HG03103 (cell line): ENCODE measurements at regions not wholly inside any gene's neighbourhood (a gene's known extent, or its start where the extent isn't known, plus 50 kb on each side); places are given as distances from the start of the nearest gene placed in this dataset.
A peak's percentile ranks its signal among the peaks of the same experiment; 100 is the strongest.
"Not testable (repeated sequence)": the region's sequence is repeated elsewhere in the genome, so short reads cannot be mapped to it uniquely, and the experiment has no call there.

Experiments
- ATAC-seq: cut with Tn5 transposase; IDR thresholded peaks from one replicate; pipeline ENCODE4 v1.9.1; 2021; ENCODE audit warnings: low read depth; ENCODE audit not compliant: unreplicated experiment

GRCh38 chr2:12455661-12456060, 261.1 kb upstream of the TRIB2 start:
- no peak for ATAC-seq

DNA sequence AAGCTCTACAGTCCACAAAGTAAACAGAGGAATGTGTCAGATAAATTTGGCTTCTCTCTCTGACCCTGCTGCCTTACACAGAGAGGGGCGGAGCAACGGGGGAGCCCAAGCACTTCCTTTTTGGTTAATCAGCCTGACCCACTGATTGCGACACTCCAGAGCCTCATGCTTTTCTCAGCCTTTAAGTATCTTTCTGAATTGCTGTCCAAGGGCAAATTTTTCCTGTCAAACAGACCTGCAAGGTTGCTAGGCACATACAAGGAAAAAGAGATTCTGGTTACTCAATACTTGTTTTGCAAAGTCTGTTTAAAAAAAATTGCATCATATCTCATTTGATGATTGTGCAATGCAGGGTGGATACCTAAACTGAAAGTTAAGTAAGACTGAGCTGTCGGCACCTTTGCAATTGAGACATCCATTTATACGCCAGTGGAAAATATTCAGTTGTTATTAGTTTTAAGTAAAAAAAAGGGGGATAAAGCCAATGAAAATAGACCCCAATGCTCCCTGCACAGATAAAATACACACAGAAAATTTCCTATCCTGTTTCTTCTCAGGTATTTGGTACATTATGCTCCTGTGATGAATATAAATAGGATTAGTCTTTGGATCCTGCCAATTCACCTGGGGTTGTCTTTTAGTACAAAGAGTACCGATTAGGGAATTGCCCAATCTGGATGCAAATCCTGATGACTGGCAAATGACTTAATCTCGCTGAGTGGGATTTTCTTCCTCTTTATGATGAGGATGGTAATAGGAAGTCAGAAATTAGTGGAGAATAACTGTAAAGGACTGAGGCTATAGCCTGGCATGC, 260.2 kb upstream of the TRIB2 start:
- ATAC-seq, result peak; percentile 95

DNA sequence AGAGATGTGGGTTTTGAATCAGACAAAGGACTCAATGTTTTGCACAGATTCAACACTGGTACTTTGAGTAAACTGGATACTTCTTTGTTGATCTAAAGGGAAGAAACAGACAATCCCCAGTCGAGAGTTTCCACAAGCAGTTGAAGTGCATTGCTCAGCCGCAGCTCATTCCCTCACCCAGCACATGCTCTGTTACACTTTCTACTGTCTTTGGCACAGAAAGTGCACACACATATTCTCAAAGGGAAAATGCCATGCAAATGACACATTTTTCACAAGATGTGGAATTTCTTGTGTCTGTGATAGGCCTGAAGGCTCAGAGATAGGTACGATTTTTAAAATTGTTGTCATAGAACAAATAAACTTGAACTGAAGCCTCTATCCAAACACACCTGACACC, 258.9 kb upstream of the TRIB2 start:
- no peak for ATAC-seq

DNA sequence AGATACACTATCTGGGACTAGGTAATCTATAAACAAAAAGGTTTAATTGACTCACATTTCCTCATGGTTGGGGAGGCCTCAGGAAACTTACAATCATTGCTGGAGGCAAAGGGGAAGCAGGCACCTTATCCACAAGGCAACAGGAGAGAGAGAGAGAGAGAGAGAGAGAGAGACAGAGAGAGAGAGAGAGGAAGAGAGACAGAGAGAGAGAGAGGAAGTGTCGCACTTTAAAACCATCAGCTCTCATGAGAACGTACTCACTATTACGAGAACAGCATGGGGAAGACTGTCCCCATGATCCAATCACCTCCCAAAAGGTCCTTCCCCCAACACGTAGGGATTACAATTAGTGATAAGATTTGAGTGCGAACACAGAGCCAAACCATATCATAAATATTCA, 253.5 kb upstream of the TRIB2 start:
- no peak for ATAC-seq

DNA sequence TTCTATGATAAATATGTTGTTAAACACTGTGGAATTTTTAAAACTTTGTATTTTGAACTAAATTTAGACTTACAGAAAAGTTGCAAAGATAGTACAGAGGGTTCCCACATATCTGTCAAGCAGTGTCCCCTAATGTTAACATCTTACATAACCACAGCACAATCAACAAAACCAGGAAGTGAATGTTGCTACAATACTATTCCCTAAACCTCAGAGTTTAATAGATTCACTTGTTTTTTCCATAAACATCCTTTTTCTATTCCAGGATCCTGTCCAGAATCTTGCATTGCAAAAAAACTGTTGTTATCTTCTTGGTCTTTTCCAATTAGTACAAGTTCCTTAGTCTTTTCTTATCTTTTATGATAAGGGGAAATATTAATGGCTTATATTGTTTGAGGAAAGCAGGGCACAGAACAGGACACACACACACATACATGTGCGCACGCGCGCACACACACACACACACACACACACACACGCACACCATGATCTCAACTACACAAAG, 251.1 kb upstream of the TRIB2 start:
- no peak for ATAC-seq

DNA sequence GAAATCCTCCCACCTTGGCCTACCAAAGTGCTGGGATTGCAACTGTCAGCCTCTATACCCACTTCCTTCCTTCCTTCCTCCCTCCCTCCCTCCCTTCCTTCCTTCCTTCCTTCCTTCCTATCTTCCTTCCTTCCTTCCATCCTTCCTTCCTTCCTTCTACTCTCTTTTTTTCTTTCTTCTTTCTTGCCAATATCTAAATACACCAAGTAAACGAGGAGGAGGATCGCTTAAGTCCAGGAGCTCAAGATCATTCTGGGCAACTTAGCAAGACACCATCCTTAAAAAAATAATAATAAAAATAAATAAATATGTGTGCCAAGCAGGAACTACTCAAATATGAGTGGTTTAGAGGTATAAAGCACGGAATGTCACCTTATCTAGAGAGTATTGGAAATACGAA, 249.4 kb upstream of the TRIB2 start:
- ATAC-seq, result no peak

DNA sequence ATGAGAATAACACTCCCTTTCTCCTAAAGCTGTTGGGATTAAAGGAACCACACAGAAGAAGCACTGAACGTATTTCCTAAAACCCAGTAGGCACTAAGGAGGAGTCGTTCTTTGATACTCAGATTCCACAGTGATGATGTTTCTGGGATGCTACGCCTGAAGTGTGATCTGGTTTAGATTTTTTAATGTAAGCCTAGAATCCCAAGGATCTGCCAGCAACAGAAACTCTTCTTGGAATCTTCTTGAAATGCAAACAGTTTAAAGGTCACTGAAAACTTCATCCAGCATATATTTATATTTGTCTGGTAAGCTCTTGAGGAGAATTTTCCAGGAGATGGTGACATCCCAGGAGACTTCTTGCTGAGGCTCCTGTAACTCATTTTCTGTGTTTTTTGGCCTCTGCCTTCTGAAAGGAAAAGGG, 247.6 kb upstream of the TRIB2 start:
- no peak for ATAC-seq

GRCh38 chr2:12472265-12472664, 244.5 kb upstream of the TRIB2 start:
- not testable (repeated sequence) for ATAC-seq

GRCh38 chr2:12478151-12479064, 238.3 kb upstream of the TRIB2 start:
- ATAC-seq, result no peak

GRCh38 chr2:12479065-12479601, 237.6 kb upstream of the TRIB2 start:
- ATAC-seq, result no peak

DNA sequence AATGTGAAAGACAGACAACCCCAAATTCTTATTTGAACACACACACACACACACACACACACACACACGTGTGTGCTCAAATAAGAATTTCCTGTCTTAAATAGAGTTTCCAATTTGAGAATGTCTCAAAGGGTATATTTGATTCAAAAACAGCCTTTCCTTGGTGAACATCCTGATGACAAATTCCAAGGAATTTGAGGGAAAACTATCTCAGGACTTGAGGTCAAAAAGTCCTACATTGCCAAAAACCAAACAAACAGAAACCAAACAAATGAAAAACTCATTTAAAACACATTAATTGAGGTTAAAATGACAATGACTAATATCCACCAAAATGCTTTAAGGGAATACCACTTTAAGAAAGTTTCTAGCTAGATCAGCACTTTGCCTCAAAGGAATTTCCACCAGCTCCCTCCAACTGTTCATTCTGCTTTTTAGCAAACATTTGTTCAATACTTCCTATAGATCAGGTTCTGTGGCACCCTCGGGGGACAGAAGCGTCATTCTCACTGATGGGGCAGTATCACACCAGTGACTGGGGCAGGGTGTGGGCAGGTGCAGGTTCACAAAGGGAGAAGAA, 232.1 kb upstream of the TRIB2 start:
- no peak for ATAC-seq

GRCh38 chr2:12486205-12487118, 230.3 kb upstream of the TRIB2 start:
- no peak for ATAC-seq

DNA sequence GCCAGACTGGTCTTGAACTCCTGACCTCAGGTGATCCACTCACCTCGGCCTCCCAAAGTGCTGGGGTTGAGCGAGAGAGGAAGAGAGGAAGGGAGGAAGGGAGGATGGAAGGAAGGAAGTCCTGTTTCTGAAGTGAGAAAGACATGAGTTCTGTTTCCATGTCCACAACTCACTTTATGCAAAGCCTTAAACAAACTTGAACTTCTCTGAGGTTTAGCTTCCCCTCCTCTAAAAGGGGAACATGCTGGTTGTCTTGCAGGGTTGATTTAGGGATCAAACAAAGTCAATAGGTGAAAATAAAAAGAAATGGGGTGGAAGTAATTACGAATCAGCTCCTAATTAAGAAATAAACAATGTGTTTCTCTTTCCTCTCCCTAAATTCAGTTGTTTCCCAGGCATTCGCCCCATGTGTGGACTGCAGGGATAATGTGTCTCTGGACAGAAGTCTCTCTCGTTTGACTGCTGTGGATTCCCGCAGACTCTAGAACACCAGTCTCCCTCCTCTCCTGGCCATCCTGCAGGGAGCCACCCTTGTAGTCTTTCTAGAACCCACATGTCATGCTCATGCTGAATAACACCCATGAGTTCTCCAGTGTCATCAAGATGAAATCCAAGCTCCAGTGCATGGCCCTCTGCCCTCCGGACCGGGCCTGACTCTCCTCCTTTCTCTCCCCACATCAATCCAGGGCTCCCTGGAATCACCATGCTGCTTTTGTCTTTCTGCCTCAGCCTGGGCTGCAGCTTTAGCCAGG, 229.3 kb upstream of the TRIB2 start:
- ATAC-seq, result no peak

GRCh38 chr2:12488352-12489318, 228.1 kb upstream of the TRIB2 start:
- no peak for ATAC-seq

DNA sequence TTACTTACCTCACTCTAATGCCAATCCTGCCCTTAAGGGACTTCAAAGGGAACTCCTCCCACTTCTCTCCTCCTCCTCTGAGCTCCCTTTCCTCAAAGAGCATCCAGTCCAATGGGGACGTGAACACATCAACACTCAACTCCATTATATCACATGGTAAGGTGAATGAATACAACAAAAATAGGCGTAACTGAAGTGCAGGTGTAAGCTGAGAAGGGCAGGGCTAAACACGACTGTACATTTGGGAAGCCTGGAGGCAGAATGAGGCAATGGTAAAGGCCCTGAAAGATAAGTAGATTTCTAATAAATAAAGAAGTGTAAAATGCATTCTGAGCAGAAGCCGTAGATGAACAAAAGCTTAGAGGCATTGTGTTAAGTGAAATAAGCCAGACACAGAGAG, 226.1 kb upstream of the TRIB2 start:
- no peak for ATAC-seq

- ATAC-seq, result not testable (repeated sequence)
Observed at GRCh38 chr2:12492360-12492759, 224.4 kb upstream of the TRIB2 start.

DNA sequence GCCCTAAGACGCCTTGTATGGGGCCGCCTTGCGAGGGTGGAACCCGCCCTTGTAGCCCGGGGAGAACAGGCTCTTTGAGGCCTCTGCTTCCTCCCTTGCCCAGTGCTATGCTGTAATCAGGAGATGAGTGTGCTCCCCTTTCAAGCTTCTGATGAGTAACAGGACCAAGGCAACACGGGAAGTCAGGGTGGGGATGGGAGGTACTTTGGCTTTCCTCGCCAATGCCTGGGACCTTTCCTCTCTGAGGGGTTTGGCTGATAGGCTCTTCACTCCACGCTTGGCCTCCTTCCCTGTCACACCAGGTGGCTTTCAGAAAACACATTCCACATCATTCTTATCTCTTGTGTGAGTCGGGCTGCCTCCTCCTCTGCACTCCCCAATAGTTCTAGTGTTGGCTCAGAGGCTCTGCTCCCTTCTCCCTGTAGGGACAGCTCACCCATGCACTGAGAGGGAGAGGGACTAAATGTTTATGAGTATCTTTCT, 223.7 kb upstream of the TRIB2 start:
- ATAC-seq, result no peak
